HG02970 (cell line): ENCODE measurements at regions not wholly inside any gene's neighbourhood (a gene's known extent, or its start where the extent isn't known, plus 50 kb on each side); places are given as distances from the start of the nearest gene placed in this dataset.

Experiments
- ATAC-seq: cut with Tn5 transposase; IDR thresholded peaks from one replicate; pipeline ENCODE4 v1.9.1; 2021; ENCODE audit warnings: mild to moderate bottlenecking, moderate library complexity, moderate number of reproducible peaks; ENCODE audit not compliant: unreplicated experiment, low FRiP score

DNA sequence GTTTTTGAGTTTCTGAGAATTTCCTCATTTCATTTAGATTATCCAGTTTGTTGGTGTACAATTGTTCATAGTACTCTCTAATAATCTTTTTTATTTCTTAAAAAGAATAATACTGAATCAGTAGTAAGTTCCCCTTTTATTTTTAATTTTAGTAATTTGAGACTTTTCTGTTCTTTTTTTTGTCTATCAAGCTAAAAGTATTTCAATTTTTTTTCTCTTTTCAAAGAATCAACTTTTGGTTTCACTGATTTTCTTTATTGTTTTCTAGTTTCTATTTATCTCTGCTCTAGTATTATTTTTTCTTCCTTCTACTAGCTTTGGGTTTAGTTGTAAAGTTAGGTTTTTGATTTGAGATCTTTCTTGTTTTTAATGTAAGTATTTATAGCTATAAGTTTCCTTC, 60.6 kb upstream of the ARL15 start:
- no peak for ATAC-seq

DNA sequence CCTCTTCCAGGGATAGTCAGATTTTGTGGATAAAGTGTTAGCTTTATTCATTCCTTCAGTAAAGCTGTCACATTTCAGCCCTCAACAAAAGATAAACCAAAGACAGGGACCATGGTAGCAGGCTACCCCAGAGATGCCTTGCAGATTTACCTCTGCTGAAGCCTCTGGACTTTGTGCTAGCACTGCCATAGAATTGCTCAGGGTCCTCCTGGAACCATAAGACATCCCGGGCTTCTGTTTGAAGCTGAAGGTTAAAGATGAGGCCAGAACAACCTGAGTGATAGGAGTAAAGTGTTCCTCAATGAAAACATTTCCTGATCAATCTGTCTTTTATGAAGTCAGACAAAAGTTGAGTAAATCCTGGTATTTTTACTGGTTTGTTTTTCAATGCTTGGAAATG, 57.5 kb upstream of the ARL15 start:
- no peak for ATAC-seq

DNA sequence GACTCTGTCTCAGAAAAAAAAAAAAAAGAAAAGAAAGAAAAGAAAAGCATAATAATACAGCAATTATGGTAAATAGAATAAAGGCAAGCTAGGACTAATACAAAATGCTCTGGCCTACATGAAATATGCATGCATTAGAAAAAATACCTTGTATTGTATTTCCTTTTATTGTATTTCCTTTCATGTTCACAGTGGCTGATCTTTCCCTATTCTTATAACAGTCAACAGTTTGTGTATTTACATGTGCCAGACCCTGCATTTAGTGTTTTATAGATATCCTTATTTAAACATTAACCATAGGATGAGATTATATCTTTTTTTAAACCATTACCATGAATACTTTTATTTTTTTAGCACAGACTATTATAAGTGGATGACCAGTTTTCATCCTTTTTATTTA, 56.3 kb upstream of the ARL15 start:
- no peak for ATAC-seq

DNA sequence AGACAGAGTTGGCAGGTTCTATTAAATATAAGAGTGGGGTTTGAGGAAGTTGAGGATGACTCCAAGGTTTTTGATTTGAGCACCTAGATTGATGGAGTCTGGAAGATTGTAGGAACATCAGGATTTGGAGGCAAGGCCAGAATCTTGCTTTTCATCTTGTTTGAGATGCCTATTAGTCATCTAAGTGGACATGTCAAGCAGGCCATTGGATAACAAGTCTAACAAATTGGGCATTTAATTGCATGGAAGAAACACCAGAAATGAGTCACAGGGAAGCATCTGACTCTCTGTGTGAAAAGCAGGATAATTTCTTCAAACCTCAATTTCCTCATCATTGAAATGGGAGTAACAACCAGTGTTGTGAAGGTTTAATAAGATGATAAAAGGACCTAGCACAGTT, 53.3 kb upstream of the ARL15 start:
- no peak for ATAC-seq

DNA sequence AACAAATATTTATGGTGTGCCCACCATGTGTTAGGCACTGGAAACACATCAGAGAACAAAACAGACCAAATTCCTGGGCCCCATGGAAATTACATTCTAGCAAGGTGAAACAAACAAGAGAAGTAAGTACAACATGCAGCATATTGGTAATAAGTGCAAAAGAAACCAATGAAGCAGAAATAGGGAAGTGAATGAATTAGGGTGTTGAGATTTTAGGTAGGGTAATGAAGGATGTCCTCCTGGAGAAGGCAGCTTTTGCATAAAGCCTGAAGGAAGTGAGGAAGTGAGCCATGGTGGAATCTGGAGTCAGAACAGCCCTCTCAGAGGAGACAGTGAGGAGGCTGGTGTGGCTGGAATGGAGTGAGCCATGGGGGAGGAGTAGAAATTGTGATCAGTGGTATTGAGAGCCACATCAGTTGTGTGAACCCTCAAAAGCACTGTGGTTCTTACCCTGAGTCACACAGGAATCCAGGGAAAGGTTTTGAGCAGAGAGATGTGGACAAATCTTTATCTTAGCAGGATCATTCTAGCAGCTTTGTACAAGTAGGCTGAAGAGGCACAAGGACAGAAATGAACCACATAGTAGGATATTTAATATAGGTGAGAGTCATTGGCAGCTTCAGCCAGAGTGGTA, 52.7 kb upstream of the ARL15 start:
- ATAC-seq: no peak

DNA sequence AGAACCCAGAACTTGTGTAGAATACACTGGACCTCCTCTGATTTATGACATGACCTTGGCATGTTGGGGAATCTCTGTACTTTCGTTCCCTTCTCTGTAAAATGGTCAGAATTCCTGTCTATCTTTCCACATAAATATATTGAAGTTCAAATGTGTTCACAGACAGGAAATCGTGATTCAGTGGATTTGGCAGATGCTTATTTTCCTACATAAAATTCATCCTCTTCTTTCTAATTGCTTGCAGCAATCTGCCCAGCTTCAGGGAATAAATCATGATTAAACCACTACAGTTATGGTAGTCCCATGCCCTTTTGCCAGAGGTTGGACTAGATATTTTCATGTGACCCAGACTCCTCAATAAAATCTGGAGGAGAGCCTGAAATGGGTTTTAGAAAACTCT, 52.1 kb upstream of the ARL15 start:
- ATAC-seq: no peak

DNA sequence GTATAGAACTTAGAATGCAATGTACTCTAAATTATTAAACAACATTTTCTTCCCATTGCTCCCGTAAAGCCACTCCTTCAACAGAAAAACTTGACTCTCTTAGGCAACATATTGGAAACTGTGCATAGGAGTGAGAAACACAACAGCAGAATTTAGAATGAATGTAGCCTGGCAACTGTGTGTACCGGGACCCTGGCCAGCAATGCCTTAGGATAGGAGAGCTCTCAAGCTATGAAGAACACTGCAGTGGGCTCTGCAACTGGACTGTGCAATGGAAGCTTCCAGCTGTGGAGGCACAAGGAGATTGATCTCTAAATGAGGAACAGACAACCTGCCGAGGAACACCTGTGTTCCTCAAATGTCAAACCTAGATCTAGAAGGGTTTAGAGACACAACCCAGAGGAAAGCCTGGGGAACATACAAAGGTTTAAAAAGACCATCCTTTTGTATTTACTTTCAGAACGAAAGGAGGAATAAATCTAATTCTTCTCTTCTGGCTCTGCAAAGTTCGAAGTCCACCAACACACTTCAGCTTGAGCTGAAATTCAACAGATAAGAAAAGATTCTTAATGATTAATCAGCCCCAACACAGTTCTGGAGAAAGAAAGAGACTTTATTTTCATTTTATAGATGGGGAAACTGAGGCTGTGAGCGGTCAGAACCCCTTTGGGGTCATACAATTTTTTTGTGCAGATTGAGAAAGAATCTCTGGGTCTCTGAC, 51.5 kb upstream of the ARL15 start:
- no peak for ATAC-seq

DNA sequence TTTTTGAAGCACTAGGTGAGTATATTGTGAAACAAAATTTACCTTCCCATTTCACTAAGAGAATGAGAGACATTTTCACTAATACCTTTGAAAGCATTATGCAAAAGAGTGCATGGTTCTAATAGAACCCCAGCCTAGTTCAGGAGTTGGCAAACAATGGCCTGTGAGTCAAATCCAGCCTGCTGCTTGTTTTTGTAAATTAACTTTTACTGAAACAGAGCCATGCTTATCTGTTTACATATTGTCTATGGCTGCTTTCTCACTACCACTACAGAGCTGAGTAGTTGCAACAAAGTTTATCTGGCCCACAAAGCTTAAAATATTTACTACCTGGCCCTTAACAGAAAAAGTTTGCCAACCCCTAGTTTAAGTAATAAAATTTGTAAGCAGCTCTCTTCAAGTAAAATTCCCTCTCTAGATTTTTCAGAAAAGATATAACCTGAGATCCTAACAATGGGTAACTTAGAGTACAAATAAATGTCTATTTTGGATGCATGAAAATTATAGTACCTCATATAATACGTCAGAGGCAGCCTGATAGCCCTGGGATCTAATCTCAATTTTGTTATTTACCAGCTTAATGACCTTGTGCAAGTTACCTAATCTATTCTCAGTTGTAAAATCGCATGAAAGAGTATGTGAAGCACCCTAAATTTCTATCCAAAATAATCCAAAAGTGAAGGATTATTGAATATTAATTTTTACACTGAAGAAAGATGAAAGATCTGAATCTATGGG, 50.7 kb upstream of the ARL15 start:
- no peak for ATAC-seq
